Activated CD4-positive, alpha-beta memory T cell treated with anti-CD3 and anti-CD28 coated beads, Interleukin-2, amount 10 ng/mL, durations not matched to agents 7 days and 5 days (primary cell): ENCODE measurements at regions not wholly inside any gene's neighbourhood (a gene's known extent, or its start where the extent isn't known, plus 50 kb on each side); places are given as distances from the start of the nearest gene placed in this dataset.

ENCODE experiments used
- CTCF ChIA-PET: fragments of 350-600 bp; sonication (Branson Sonifier 250); formaldehyde crosslinking; loops from one replicate; lab custom pipeline; 2021; ENCODE audit warnings: antibody characterized with exemption, inconsistent platforms; lab: Charles Lee
- POLR2A ChIA-PET: fragments of 350-600 bp; sonication (Branson Sonifier 250); formaldehyde crosslinking; loops from one replicate; lab custom pipeline; 2021; ENCODE audit warnings: antibody characterized with exemption; lab: Charles Lee
- DNase-seq: peaks from one replicate; pipeline ENCODE4 v3.0.0-alpha.2; 2020
- H3K27ac Mint-ChIP-seq: one replicate; pipeline ENCODE4 v1.8.0; 2021; ENCODE audit warnings: mild to moderate bottlenecking, mixed read lengths
- H3K27me3 Mint-ChIP-seq: one replicate; pipeline ENCODE4 v1.8.0; 2021; ENCODE audit warnings: mixed read lengths
- H3K36me3 Mint-ChIP-seq: one replicate; pipeline ENCODE4 v1.8.0; 2021; ENCODE audit warnings: low read depth, mixed read lengths
- H3K4me1 Mint-ChIP-seq: one replicate; pipeline ENCODE4 v1.8.0; 2021; ENCODE audit warnings: mixed read lengths
- H3K4me3 Mint-ChIP-seq: one replicate; pipeline ENCODE4 v1.8.0; 2021; ENCODE audit warnings: mild to moderate bottlenecking, mixed read lengths
- H3K9me3 Mint-ChIP-seq: one replicate; pipeline ENCODE4 v1.8.0; 2021; ENCODE audit warnings: mixed read lengths

GRCh38 chr7:26443751-26444150 is 152.1 kb downstream of the SNX10 start:
- Mint-ChIP-seq H3K9me3 (no peaks in the 10 kb centered on the region), H3K36me3 (no peaks in the 10 kb centered on the region), H3K27ac (no peak overlapping the region), H3K4me1 (no peaks in the 10 kb centered on the region), H3K27me3 (peaks cover 16% of the 10 kb centered on the region), H3K4me3 (no peak overlapping the region)
- ChIA-PET POLR2A (no interaction called here), CTCF (no interaction called here)
- no peak for DNase-seq

GRCh38 chr7:26444555-26444954 is 152.9 kb downstream of the SNX10 start:
- ChIA-PET CTCF (no interaction called here), POLR2A (no interaction called here)
- H3K9me3 Mint-ChIP-seq, result no peaks in the 10 kb centered on the region
- no peaks in the 10 kb centered on the region for H3K4me1 Mint-ChIP-seq
- no peak for DNase-seq
- no peak overlapping the region for H3K27ac Mint-ChIP-seq
- peaks cover 16% of the 10 kb centered on the region for H3K27me3 Mint-ChIP-seq
- no peak overlapping the region for H3K4me3 Mint-ChIP-seq
- H3K36me3 Mint-ChIP-seq, result no peaks in the 10 kb centered on the region

- ChIA-PET POLR2A (no interaction called here), CTCF (no interaction called here)
- H3K9me3 Mint-ChIP-seq, result no peaks in the 10 kb centered on the region
- no peaks in the 10 kb centered on the region for H3K4me1 Mint-ChIP-seq
- no peak overlapping the region for H3K27ac Mint-ChIP-seq
- DNase-seq, result no peak
- H3K36me3 Mint-ChIP-seq, result no peaks in the 10 kb centered on the region
- peaks cover 16% of the 10 kb centered on the region for H3K27me3 Mint-ChIP-seq
- H3K4me3 Mint-ChIP-seq, result no peak overlapping the region
Observed at GRCh38 chr7:26447116-26447515, 155.5 kb downstream of the SNX10 start.

GRCh38 chr7:26449175-26450165 is 157.8 kb downstream of the SNX10 start:
- Mint-ChIP-seq H3K36me3 (no peaks in the 10 kb centered on the region), H3K9me3 (no peaks in the 10 kb centered on the region), H3K27me3 (peaks cover 16% of the 10 kb centered on the region), H3K4me3 (no peak overlapping the region), H3K27ac (no peak overlapping the region), H3K4me1 (no peaks in the 10 kb centered on the region)
- ChIA-PET POLR2A (no interaction called here), CTCF (interaction anchor here (1.3 kb wide), 1 partner anchor 9 kb away, joined by 3 read pairs; no protein-coding TSS in a partner anchor)
- no peak for DNase-seq

- ChIA-PET CTCF (no interaction called here), POLR2A (no interaction called here)
- no peak for DNase-seq
- Mint-ChIP-seq H3K9me3 (no peaks in the 10 kb centered on the region), H3K27me3 (peaks cover 10% of the 10 kb centered on the region), H3K36me3 (no peaks in the 10 kb centered on the region), H3K4me3 (no peak overlapping the region), H3K4me1 (no peaks in the 10 kb centered on the region), H3K27ac (no peak overlapping the region)
Observed at GRCh38 chr7:26451997-26452396, 160.3 kb downstream of the SNX10 start.

- Mint-ChIP-seq H3K36me3 (no peaks in the 10 kb centered on the region), H3K27ac (no peak overlapping the region), H3K4me1 (no peaks in the 10 kb centered on the region), H3K27me3 (peaks cover 6% of the 10 kb centered on the region), H3K4me3 (no peak overlapping the region), H3K9me3 (no peaks in the 10 kb centered on the region)
- POLR2A ChIA-PET, result no interaction called here
- DNase-seq, result no peak
- CTCF ChIA-PET, result no interaction called here
Observed at GRCh38 chr7:26454180-26454579, 162.5 kb downstream of the SNX10 start.

GRCh38 chr7:26457696-26458327 is 166.2 kb downstream of the SNX10 start:
- peaks cover 15% of the 10 kb centered on the region for H3K27me3 Mint-ChIP-seq
- H3K4me1 Mint-ChIP-seq, result no peaks in the 10 kb centered on the region
- H3K9me3 Mint-ChIP-seq, result no peaks in the 10 kb centered on the region
- DNase-seq, result no peak
- no peak overlapping the region for H3K27ac Mint-ChIP-seq
- no peak overlapping the region for H3K4me3 Mint-ChIP-seq
- CTCF ChIA-PET, result no interaction called here
- POLR2A ChIA-PET, result no interaction called here
- no peaks in the 10 kb centered on the region for H3K36me3 Mint-ChIP-seq

- no peaks in the 10 kb centered on the region for H3K36me3 Mint-ChIP-seq
- H3K27ac Mint-ChIP-seq, result no peak overlapping the region
- DNase-seq, result no peak
- no peak overlapping the region for H3K4me3 Mint-ChIP-seq
- H3K4me1 Mint-ChIP-seq, result no peaks in the 10 kb centered on the region
- no peaks in the 10 kb centered on the region for H3K9me3 Mint-ChIP-seq
- POLR2A ChIA-PET, result no interaction called here
- CTCF ChIA-PET, result no interaction called here
- H3K27me3 Mint-ChIP-seq, result peaks cover 15% of the 10 kb centered on the region
Observed at GRCh38 chr7:26458466-26459145, 166.9 kb downstream of the SNX10 start.

- Mint-ChIP-seq H3K27me3 (peaks cover 15% of the 10 kb centered on the region), H3K4me3 (no peak overlapping the region), H3K4me1 (no peaks in the 10 kb centered on the region), H3K27ac (no peak overlapping the region), H3K36me3 (no peaks in the 10 kb centered on the region), H3K9me3 (no peaks in the 10 kb centered on the region)
- POLR2A ChIA-PET, result no interaction called here
- CTCF ChIA-PET, result no interaction called here
- no peak for DNase-seq
Observed at GRCh38 chr7:26459540-26460193, 168.0 kb downstream of the SNX10 start.

- no peaks in the 10 kb centered on the region for H3K36me3 Mint-ChIP-seq
- H3K4me1 Mint-ChIP-seq, result no peaks in the 10 kb centered on the region
- no peak overlapping the region for H3K4me3 Mint-ChIP-seq
- no peaks in the 10 kb centered on the region for H3K9me3 Mint-ChIP-seq
- POLR2A ChIA-PET, result no interaction called here
- CTCF ChIA-PET, result interaction anchor here (0.6 kb wide), 1 partner anchor 10 kb away, joined by 3 read pairs; no protein-coding TSS in a partner anchor
- no peak overlapping the region for H3K27ac Mint-ChIP-seq
- no peak for DNase-seq
- H3K27me3 Mint-ChIP-seq, result peaks cover 17% of the 10 kb centered on the region
Observed at GRCh38 chr7:26460351-26461085, 168.9 kb downstream of the SNX10 start.

- DNase-seq, result no peak
- Mint-ChIP-seq H3K36me3 (no peaks in the 10 kb centered on the region), H3K27ac (no peak overlapping the region), H3K4me3 (no peak overlapping the region), H3K4me1 (no peaks in the 10 kb centered on the region), H3K27me3 (peaks cover 17% of the 10 kb centered on the region), H3K9me3 (no peaks in the 10 kb centered on the region)
- ChIA-PET POLR2A (no interaction called here), CTCF (no interaction called here)
Observed at GRCh38 chr7:26461518-26461917, 169.9 kb downstream of the SNX10 start.

- Mint-ChIP-seq H3K4me3 (no peak overlapping the region), H3K9me3 (no peaks in the 10 kb centered on the region), H3K27me3 (peaks cover 13% of the 10 kb centered on the region), H3K36me3 (no peaks in the 10 kb centered on the region), H3K27ac (no peak overlapping the region), H3K4me1 (no peaks in the 10 kb centered on the region)
- DNase-seq, result no peak
- ChIA-PET CTCF (no interaction called here), POLR2A (no interaction called here)
Observed at GRCh38 chr7:26466007-26466406, 174.3 kb downstream of the SNX10 start.
